Psoas muscle (tissue), 7 donors: ENCODE measurements at regions not wholly inside any gene's neighbourhood (a gene's known extent, or its start where the extent isn't known, plus 50 kb on each side); places are given as distances from the start of the nearest gene placed in this dataset.

Experiments used
- ATAC-seq, 4 donors: fragments of 200-7000 bp; cut with Tn5 transposase; one replicate each; pipeline ENCODE4 v1.9.1; 2020; ENCODE audit warnings: moderate library complexity in 3 of 4, mild to moderate bottlenecking in 2 of 4
- DNase-seq, 2 donors: peaks; one replicate each; pipeline ENCODE4 v3.0.0-alpha.2; 2020
- H3K27ac ChIP-seq: fragments of 200-600 bp; one replicate; pipeline ENCODE4 v1.8.0; 2022
- H3K27me3 ChIP-seq, 3 donors: fragments of 200-600 bp in 1 of 3; one replicate each; pipeline versions ENCODE4 v1.6.1 to v1.8.0; 2013 to 2022; ENCODE audit warnings: low read length in 2 of 3, mild to moderate bottlenecking in 2 of 3, moderate library complexity in 1 of 3; ENCODE audit not compliant: insufficient read depth in 3 of 3
- H3K36me3 ChIP-seq, 2 donors: fragments of 200-600 bp in 1 of 2; one replicate each; pipeline versions ENCODE4 v1.6.1 to v1.8.0; 2013 to 2022; ENCODE audit warnings: low read depth in 1 of 2, mild to moderate bottlenecking in 1 of 2, moderate library complexity in 1 of 2; ENCODE audit not compliant: insufficient read depth in 1 of 2
- H3K4me1 ChIP-seq: fragments of 200-600 bp; one replicate; pipeline ENCODE4 v1.8.0; 2022
- H3K4me3 ChIP-seq: fragments of 200-600 bp; one replicate; pipeline ENCODE4 v1.8.0; 2022; ENCODE audit warnings: mild to moderate bottlenecking
- H3K9me3 ChIP-seq: fragments of 200-600 bp; one replicate; pipeline ENCODE4 v1.8.0; 2022
- WGBS, 3 donors: extraction: QIAGEN DNeasy Blood & Tissue Kit; methylation state at CpG; one replicate each; pipeline versions ENCODE4 v1.1.6 to v1.1.7; 2013; 5-methylcytosine and 5-hydroxymethylcytosine counted together
- intact Hi-C, 2 donors: fragments of 100-400 bp; cut with DNase I; formaldehyde crosslinking; loops; one replicate each; pipeline versions ENCODE4 v1.11.0 to v1.14.2; 2022
- TF ChIP-seq, protein P1 (sequence below): fragments of 200-600 bp; IDR thresholded peaks from one replicate; pipeline ENCODE4 v1.8.0; 2022; ENCODE audit warnings: antibody characterized with exemption
- donor health status: healthy with polysubstance abuse.
- donor health status: DM: no; HTN: no; CAD: no; lungs with moderate emphysema.
- donor health status: Bipolar disorder and iron deficiency.
- donor health status: healthy.
- donor health status: DM: yes; HTN: yes; CAD: no.
- donor health status: DM: no; HTN: no; CAD: no.
- donor health status: DM: yes; HTN: yes; CAD: no.

GRCh38 chr1:9486466-9487140 is 52.7 kb upstream of the SLC25A33 start:
- Histone ChIP-seq H3K4me3 (no peak overlapping the region), H3K9me3 (no peaks in the 10 kb centered on the region), H3K36me3 (no peaks in the 10 kb centered on the region), H3K4me1 (no peaks in the 10 kb centered on the region), H3K27ac (no peak overlapping the region), H3K27me3 (no peaks in the 10 kb centered on the region)
- TF ChIP-seq, protein P1, sequence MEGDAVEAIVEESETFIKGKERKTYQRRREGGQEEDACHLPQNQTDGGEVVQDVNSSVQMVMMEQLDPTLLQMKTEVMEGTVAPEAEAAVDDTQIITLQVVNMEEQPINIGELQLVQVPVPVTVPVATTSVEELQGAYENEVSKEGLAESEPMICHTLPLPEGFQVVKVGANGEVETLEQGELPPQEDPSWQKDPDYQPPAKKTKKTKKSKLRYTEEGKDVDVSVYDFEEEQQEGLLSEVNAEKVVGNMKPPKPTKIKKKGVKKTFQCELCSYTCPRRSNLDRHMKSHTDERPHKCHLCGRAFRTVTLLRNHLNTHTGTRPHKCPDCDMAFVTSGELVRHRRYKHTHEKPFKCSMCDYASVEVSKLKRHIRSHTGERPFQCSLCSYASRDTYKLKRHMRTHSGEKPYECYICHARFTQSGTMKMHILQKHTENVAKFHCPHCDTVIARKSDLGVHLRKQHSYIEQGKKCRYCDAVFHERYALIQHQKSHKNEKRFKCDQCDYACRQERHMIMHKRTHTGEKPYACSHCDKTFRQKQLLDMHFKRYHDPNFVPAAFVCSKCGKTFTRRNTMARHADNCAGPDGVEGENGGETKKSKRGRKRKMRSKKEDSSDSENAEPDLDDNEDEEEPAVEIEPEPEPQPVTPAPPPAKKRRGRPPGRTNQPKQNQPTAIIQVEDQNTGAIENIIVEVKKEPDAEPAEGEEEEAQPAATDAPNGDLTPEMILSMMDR, result no peak
- WGBS, 3 donors, result 77 to 82% (median 79%) methylated on average over 12 of the region's 12 CpGs
- DNase-seq, result no peak
- intact Hi-C loops, result loop anchor here in 1 of 2 donors (5.0 kb wide), 1 partner anchor 374 kb away; no protein-coding TSS in a partner anchor
- ATAC-seq, result no peak
